KMS-11 (cell line): ENCODE measurements at regions not wholly inside any gene's neighbourhood (a gene's known extent, or its start where the extent isn't known, plus 50 kb on each side); places are given as distances from the start of the nearest gene placed in this dataset.

Experiments
- H2AFZ ChIP-seq: fragments of 200-600 bp; sonication (generic); 2 replicates; pipeline ENCODE4 v1.6.1; 2016; ENCODE audit warnings: antibody characterized with exemption, mixed run types, low read depth
- H3K27ac ChIP-seq: fragments of 200-600 bp; sonication (generic); 2 replicates; pipeline ENCODE4 v1.6.1; 2016; ENCODE audit warnings: mild to moderate bottlenecking, mixed run types
- H3K27me3 ChIP-seq: fragments of 200-600 bp; sonication (generic); 2 replicates; pipeline ENCODE4 v1.6.1; 2017; ENCODE audit warnings: mild to moderate bottlenecking, low read depth, mixed run types, moderate library complexity; ENCODE audit not compliant: insufficient read depth
- H3K36me3 ChIP-seq: fragments of 200-600 bp; sonication (generic); 2 replicates; pipeline ENCODE4 v1.6.1; 2017; ENCODE audit warnings: mild to moderate bottlenecking, mixed run types; ENCODE audit not compliant: insufficient read depth
- H3K4me1 ChIP-seq: fragments of 200-600 bp; sonication (generic); 2 replicates; pipeline ENCODE4 v1.6.1; 2016; ENCODE audit warnings: mild to moderate bottlenecking, low read depth, mixed run types; ENCODE audit not compliant: poor library complexity, severe bottlenecking
- H3K4me2 ChIP-seq: fragments of 200-600 bp; sonication (generic); 2 replicates; pipeline ENCODE4 v1.7.0; 2016; ENCODE audit warnings: mild to moderate bottlenecking, mixed run types
- H3K4me3 ChIP-seq: fragments of 200-600 bp; sonication (generic); IDR thresholded peaks from 2 replicates; pipeline ENCODE4 v1.6.1; 2017; ENCODE audit warnings: low read depth, low read length, mixed read lengths; ENCODE audit not compliant: insufficient read depth
- H3K79me2 ChIP-seq: fragments of 200-600 bp; sonication (generic); 2 replicates; pipeline ENCODE4 v1.6.1; 2016; ENCODE audit warnings: low read depth, mixed run types; ENCODE audit not compliant: insufficient read depth
- H3K9ac ChIP-seq: fragments of 200-600 bp; sonication (generic); 2 replicates; pipeline ENCODE4 v1.6.1; 2016; ENCODE audit warnings: mild to moderate bottlenecking, mixed run types
- H4K20me1 ChIP-seq: fragments of 200-600 bp; sonication (generic); 2 replicates; pipeline ENCODE4 v1.6.1; 2016; ENCODE audit warnings: mild to moderate bottlenecking, mixed run types; ENCODE audit not compliant: insufficient read depth
- TF ChIP-seq, protein P1 (sequence below): fragments of 200-600 bp; sonication (generic); conservative IDR thresholded peaks from 2 replicates; pipeline ENCODE4 v1.6.1; 2017; ENCODE audit warnings: low read depth, mild to moderate bottlenecking, antibody characterized with exemption, low read length, moderate library complexity, mixed read lengths

DNA sequence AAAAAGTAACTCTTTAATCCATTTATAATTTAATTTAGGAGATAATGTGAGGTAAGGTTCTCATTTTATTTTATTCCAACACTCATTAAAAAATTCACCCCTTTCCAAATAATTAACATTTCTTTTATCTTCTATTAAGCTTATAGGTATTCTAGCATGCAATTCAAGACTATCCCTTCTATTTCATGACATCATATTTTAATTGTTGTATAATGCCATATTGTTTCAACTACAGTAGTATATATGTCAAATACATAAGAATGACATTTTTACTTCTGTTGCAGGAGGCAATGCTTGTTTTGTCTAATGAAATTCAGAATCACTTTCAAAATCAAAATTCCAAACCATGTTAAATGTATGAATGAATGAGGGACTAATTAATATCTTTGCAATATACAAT lies 76.2 kb downstream of the MAFB start:
- H3K4me2 ChIP-seq, result no peak overlapping the region
- no peaks in the 10 kb centered on the region for H4K20me1 ChIP-seq
- no peaks in the 10 kb centered on the region for H3K27me3 ChIP-seq
- no peak overlapping the region for H3K9ac ChIP-seq
- H3K4me1 ChIP-seq, result no peaks in the 10 kb centered on the region
- TF ChIP-seq, protein P1, sequence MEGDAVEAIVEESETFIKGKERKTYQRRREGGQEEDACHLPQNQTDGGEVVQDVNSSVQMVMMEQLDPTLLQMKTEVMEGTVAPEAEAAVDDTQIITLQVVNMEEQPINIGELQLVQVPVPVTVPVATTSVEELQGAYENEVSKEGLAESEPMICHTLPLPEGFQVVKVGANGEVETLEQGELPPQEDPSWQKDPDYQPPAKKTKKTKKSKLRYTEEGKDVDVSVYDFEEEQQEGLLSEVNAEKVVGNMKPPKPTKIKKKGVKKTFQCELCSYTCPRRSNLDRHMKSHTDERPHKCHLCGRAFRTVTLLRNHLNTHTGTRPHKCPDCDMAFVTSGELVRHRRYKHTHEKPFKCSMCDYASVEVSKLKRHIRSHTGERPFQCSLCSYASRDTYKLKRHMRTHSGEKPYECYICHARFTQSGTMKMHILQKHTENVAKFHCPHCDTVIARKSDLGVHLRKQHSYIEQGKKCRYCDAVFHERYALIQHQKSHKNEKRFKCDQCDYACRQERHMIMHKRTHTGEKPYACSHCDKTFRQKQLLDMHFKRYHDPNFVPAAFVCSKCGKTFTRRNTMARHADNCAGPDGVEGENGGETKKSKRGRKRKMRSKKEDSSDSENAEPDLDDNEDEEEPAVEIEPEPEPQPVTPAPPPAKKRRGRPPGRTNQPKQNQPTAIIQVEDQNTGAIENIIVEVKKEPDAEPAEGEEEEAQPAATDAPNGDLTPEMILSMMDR, result no peak
- no peak overlapping the region for H3K27ac ChIP-seq
- no peak overlapping the region for H3K4me3 ChIP-seq
- H3K79me2 ChIP-seq, result no peaks in the 10 kb centered on the region
- H3K36me3 ChIP-seq, result no peaks in the 10 kb centered on the region
- H2AFZ ChIP-seq, result no peak overlapping the region

DNA sequence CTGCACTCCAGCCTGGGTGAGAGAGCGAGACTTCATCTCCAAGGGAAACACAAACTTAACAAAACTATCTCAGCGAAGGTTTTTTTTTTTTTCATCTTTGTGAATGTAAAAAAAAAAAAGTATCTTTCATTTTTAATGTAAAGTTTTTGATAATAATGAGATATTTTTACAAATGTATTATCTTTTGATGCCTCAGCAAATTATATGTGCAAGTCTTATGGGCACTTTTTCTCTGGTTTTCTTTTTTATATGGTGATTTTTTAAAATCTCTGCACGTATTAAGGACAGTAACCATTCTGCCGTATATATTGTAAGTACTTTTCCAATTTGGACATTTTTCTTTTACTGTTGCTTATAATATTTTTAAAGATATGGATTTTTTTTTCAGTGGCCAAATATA lies 76.8 kb downstream of the MAFB start:
- no peak overlapping the region for H3K27ac ChIP-seq
- TF ChIP-seq, protein P1, result no peak

DNA sequence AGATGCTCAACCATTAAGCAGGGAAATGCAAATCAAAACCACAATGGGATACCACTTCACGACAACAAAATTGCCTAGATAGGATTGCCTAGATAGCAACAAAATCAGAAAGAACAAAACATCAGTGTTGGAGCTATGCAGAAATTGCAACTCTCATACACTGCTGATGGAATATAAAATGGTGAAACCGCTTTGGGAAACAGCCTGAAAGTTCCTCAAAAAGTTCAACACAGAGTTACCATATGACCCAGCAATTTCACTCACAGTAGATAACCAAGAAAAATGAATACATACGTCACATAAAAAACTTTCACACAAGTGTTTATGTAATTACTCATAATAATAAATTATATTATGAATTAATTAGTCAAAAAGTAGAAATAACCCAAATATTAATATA lies 78.3 kb downstream of the MAFB start:
- no peak overlapping the region for H3K27ac ChIP-seq
- no peak overlapping the region for H3K4me2 ChIP-seq
- no peak overlapping the region for H3K4me3 ChIP-seq
- H3K36me3 ChIP-seq, result no peaks in the 10 kb centered on the region
- H3K79me2 ChIP-seq, result no peaks in the 10 kb centered on the region
- H3K9ac ChIP-seq, result no peak overlapping the region
- no peaks in the 10 kb centered on the region for H4K20me1 ChIP-seq
- H3K27me3 ChIP-seq, result no peaks in the 10 kb centered on the region
- no peak overlapping the region for H2AFZ ChIP-seq
- no peaks in the 10 kb centered on the region for H3K4me1 ChIP-seq
- TF ChIP-seq, protein P1, result no peak

More for the DNA sequence above, 76.8 kb downstream of the MAFB start:
- H3K9ac ChIP-seq, result no peak overlapping the region
- no peak overlapping the region for H3K4me2 ChIP-seq
- no peak overlapping the region for H2AFZ ChIP-seq
- no peaks in the 10 kb centered on the region for H3K79me2 ChIP-seq
- H3K36me3 ChIP-seq, result no peaks in the 10 kb centered on the region
- no peaks in the 10 kb centered on the region for H3K27me3 ChIP-seq
- no peaks in the 10 kb centered on the region for H3K4me1 ChIP-seq
- H4K20me1 ChIP-seq, result no peaks in the 10 kb centered on the region
- H3K4me3 ChIP-seq, result no peak overlapping the region

DNA sequence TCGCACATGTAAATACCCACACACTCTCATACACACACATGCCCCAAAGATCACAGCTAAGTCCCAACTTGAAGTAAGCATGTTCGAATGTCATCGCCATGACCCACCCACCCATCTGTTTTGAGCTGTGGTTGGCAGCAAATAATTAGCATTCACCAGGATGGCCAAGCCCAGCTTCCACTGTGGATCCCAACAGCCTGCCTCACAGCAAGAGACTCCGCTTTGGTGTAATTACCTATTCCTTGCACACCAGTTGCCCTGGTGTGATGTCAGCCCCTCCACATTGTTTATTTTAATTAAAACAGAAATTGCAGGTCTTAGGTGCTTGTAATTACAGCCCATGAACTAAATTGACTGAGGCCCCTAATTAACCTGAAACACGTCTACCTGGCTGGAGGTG lies 81.1 kb downstream of the MAFB start:
- H3K36me3 ChIP-seq, result no peaks in the 10 kb centered on the region
- no peak overlapping the region for H3K27ac ChIP-seq
- H3K4me1 ChIP-seq, result no peaks in the 10 kb centered on the region
- no peaks in the 10 kb centered on the region for H3K79me2 ChIP-seq
- no peak overlapping the region for H3K4me3 ChIP-seq
- H2AFZ ChIP-seq, result no peak overlapping the region
- TF ChIP-seq, protein P1, result no peak
- H3K9ac ChIP-seq, result no peak overlapping the region
- H3K27me3 ChIP-seq, result no peaks in the 10 kb centered on the region
- no peak overlapping the region for H3K4me2 ChIP-seq
- no peaks in the 10 kb centered on the region for H4K20me1 ChIP-seq

DNA sequence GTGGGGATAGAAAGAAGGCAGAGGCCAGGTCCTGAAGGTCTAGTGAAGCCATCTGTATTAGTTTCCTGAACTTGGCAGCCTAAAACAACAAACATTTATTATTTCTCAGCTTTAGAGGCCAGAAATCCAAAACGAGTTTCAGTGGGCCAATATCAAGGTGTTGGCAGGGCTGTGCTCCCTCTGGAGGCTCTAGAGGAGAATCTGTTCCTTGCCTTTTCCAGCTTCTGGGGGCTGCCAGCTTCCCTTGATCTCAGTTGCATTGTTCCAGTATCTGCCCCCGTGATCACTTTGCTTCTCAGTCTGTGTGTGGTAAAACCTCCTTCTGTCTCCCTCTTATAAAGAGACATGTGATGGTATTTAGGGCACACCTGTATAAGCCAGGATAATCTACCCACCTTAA lies 82.4 kb downstream of the MAFB start:
- no peak overlapping the region for H2AFZ ChIP-seq
- H3K27ac ChIP-seq, result no peak overlapping the region
- no peaks in the 10 kb centered on the region for H3K36me3 ChIP-seq
- no peaks in the 10 kb centered on the region for H4K20me1 ChIP-seq
- H3K4me3 ChIP-seq, result no peak overlapping the region
- H3K4me2 ChIP-seq, result no peak overlapping the region
- H3K9ac ChIP-seq, result no peak overlapping the region
- no peaks in the 10 kb centered on the region for H3K4me1 ChIP-seq
- no peaks in the 10 kb centered on the region for H3K27me3 ChIP-seq
- TF ChIP-seq, protein P1, result no peak
- H3K79me2 ChIP-seq, result no peaks in the 10 kb centered on the region
